Fibroblast of lung (primary cell): ENCODE measurements at regions not wholly inside any gene's neighbourhood (a gene's known extent, or its start where the extent isn't known, plus 50 kb on each side); places are given as distances from the start of the nearest gene placed in this dataset.

Experiments
- DNase-seq, 2 donors: peaks; one replicate each; pipeline versions ENCODE4 v3.0.0 to v3.0.0-alpha.2; 2010; ENCODE audit warnings: low read depth in 2 of 2
- H2AFZ ChIP-seq: 2 replicates; pipeline ENCODE4 v1.5.1; 2012; ENCODE audit warnings: low read length, control low read depth, inconsistent platforms
- H3K27ac ChIP-seq: 2 replicates; pipeline ENCODE4 v1.5.1; 2011; ENCODE audit warnings: low read length, control low read depth; ENCODE audit not compliant: insufficient read depth
- H3K27me3 ChIP-seq: 2 replicates; pipeline ENCODE4 v1.5.1; 2011; ENCODE audit warnings: mild to moderate bottlenecking, low read length; ENCODE audit not compliant: control insufficient read depth, insufficient read depth
- H3K36me3 ChIP-seq: 2 replicates; pipeline ENCODE4 v1.5.1; 2011; ENCODE audit warnings: low read length; ENCODE audit not compliant: control insufficient read depth, insufficient read depth
- H3K4me1 ChIP-seq: 2 replicates; pipeline ENCODE4 v1.5.1; 2011; ENCODE audit warnings: low read length; ENCODE audit not compliant: control insufficient read depth, insufficient read depth; ENCODE audit errors: extremely low read depth
- H3K4me2 ChIP-seq: 2 replicates; pipeline ENCODE4 v1.5.1; 2011; ENCODE audit warnings: low read length, control low read depth; ENCODE audit not compliant: insufficient read depth; ENCODE audit errors: extremely low read depth
- H3K4me3 ChIP-seq, 4 experiments: fragments of 200-600 bp in 1 of 4; sonication (generic) in 1 of 4; replicated peaks in 1 of 4; 2 replicates each; pipeline ENCODE4 v1.5.1; 2011 to 2016; ENCODE audit warnings: low read length in 4 of 4, low read depth in 3 of 4, mild to moderate bottlenecking in 3 of 4, control low read depth in 2 of 4, inconsistent platforms in 1 of 4, mixed read lengths in 1 of 4; ENCODE audit not compliant: insufficient read depth in 1 of 4; ENCODE audit errors: control extremely low read depth in 1 of 4
- H3K79me2 ChIP-seq: 2 replicates; pipeline ENCODE4 v1.5.1; 2012; ENCODE audit warnings: mild to moderate bottlenecking, low read length, inconsistent platforms; ENCODE audit not compliant: control insufficient read depth, insufficient read depth
- H3K9ac ChIP-seq: 2 replicates; pipeline ENCODE4 v1.5.1; 2011; ENCODE audit warnings: mild to moderate bottlenecking, low read length, control low read depth; ENCODE audit not compliant: insufficient read depth
- H3K9me3 ChIP-seq: 2 replicates; pipeline ENCODE4 v1.5.1; 2012; ENCODE audit warnings: low read depth, low read length; ENCODE audit not compliant: control insufficient read depth, insufficient read depth
- H4K20me1 ChIP-seq: 2 replicates; pipeline ENCODE4 v1.5.1; 2011; ENCODE audit warnings: low read length; ENCODE audit not compliant: control insufficient read depth, insufficient read depth; ENCODE audit errors: extremely low read depth
- EZH2 ChIP-seq: IDR thresholded peaks from 2 replicates; pipeline ENCODE4 v1.5.1; 2012; ENCODE audit warnings: low read length, control low read depth, mild to moderate bottlenecking; ENCODE audit errors: missing control alignments
- TF ChIP-seq, protein P1 (sequence below), 2 donors: IDR thresholded peaks in 1 of 2; conservative IDR thresholded peaks in 1 of 2; 1 replicate in 1 of 2; 2 replicates in 1 of 2; pipeline ENCODE4 v1.5.1; 2011 to 2012; ENCODE audit warnings: low read length in 2 of 2, control low read depth in 1 of 2, inconsistent platforms in 1 of 2, low read depth in 1 of 2, mild to moderate bottlenecking in 1 of 2

DNA sequence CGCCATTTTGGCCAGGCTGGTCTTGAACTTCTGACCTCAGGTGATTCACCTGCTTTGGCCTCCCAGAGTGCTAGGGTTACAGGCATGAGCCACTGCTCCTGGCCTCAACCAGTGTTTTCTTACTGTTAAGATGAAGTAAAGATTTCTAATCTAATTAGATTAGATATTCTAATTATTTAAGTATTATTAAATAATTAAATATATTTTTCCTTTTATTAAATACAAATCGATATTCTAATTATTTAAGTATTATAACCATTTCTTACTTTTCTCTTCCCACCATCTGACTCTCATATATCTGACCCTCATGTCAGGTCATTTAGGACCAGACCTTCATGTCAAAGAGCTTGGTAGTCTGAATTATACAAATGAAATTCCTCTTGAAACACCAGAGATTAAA lies 1291.9 kb upstream of the EPHA6 start:
- H3K4me3 ChIP-seq, result no peak overlapping the region
- no peak overlapping the region for H2AFZ ChIP-seq
- no peaks in the 10 kb centered on the region for H4K20me1 ChIP-seq
- H3K9ac ChIP-seq, result no peak overlapping the region
- H3K36me3 ChIP-seq, result no peaks in the 10 kb centered on the region
- H3K27me3 ChIP-seq, result no peaks in the 10 kb centered on the region
- no peaks in the 10 kb centered on the region for H3K79me2 ChIP-seq
- H3K27ac ChIP-seq, result no peak overlapping the region
- H3K4me1 ChIP-seq, result no peaks in the 10 kb centered on the region
- DNase-seq, result no peak
- TF ChIP-seq, protein P1, sequence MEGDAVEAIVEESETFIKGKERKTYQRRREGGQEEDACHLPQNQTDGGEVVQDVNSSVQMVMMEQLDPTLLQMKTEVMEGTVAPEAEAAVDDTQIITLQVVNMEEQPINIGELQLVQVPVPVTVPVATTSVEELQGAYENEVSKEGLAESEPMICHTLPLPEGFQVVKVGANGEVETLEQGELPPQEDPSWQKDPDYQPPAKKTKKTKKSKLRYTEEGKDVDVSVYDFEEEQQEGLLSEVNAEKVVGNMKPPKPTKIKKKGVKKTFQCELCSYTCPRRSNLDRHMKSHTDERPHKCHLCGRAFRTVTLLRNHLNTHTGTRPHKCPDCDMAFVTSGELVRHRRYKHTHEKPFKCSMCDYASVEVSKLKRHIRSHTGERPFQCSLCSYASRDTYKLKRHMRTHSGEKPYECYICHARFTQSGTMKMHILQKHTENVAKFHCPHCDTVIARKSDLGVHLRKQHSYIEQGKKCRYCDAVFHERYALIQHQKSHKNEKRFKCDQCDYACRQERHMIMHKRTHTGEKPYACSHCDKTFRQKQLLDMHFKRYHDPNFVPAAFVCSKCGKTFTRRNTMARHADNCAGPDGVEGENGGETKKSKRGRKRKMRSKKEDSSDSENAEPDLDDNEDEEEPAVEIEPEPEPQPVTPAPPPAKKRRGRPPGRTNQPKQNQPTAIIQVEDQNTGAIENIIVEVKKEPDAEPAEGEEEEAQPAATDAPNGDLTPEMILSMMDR (conservative IDR thresholded peaks at IDR 0.05 in 1 of 2, IDR thresholded peaks at IDR 0.05 in 1 of 2; ENCODE audit: low read depth in 1 of 2, low read length in 2 of 2), result no peak
- TF ChIP-seq EZH2, result no peak
- H3K4me2 ChIP-seq, result no peak overlapping the region
- no peaks in the 10 kb centered on the region for H3K9me3 ChIP-seq

DNA sequence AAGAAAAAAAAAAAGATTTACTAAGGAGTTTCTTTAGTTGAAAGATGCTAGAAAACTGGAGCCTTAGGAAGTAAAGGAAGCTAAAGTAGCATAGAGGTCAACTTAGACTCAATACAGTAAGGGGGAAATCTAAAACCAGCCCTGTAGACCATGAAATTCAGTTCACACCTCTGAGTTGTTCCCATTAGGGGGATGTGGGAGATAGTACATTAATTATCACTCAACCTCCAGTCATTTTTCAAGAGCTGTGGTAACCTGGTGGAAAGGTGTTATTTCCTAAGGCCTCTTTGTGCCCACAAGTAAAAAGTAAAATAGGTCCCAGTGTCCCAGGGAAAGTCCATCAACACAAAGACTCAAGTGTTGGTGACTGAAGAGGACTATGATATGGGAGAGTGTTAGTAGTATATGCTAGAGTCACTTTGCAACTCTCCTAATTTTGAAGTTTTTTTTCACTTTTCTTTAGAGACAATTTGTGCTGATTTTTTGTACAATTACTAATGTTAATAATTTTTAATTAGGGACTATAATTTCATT lies 1274.4 kb upstream of the EPHA6 start:
- Histone ChIP-seq H3K36me3 (no peaks in the 10 kb centered on the region), H3K4me3 (no peak overlapping the region), H3K4me2 (no peak overlapping the region), H3K9ac (no peak overlapping the region), H2AFZ (no peak overlapping the region), H3K79me2 (no peaks in the 10 kb centered on the region), H3K4me1 (no peaks in the 10 kb centered on the region), H3K27me3 (no peaks in the 10 kb centered on the region), H4K20me1 (no peaks in the 10 kb centered on the region), H3K9me3 (no peaks in the 10 kb centered on the region), H3K27ac (no peak overlapping the region)
- no peak for DNase-seq
- TF ChIP-seq, protein P1 (conservative IDR thresholded peaks at IDR 0.05 in 1 of 2, IDR thresholded peaks at IDR 0.05 in 1 of 2; ENCODE audit: low read depth in 1 of 2, low read length in 2 of 2), result no peak
- no peak for TF ChIP-seq EZH2

DNA sequence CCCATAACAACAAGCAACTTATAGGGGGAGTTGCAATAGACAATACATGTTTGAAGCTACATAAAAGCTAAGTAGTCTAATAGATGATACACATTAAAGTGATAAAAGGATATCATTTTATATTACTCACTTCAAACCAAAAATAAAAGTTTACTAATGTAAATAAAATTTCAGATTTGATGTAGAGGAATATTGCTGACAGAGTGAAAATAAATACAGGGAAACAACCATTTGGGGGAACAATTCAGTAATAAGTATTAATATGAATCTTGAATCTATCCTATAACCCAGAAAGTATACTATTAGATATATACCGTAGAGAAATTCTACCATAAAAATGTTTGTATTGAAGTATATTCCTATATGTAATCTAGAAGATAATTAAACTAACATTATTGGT lies 1248.9 kb upstream of the EPHA6 start:
- H3K9ac ChIP-seq, result no peak overlapping the region
- no peaks in the 10 kb centered on the region for H3K79me2 ChIP-seq
- TF ChIP-seq, protein P1 (conservative IDR thresholded peaks at IDR 0.05 in 1 of 2, IDR thresholded peaks at IDR 0.05 in 1 of 2; ENCODE audit: low read depth in 1 of 2, low read length in 2 of 2), result no peak
- no peak for TF ChIP-seq EZH2
- H3K27me3 ChIP-seq, result no peaks in the 10 kb centered on the region
- no peaks in the 10 kb centered on the region for H4K20me1 ChIP-seq
- no peak overlapping the region for H3K27ac ChIP-seq
- no peak for DNase-seq
- H3K4me2 ChIP-seq, result no peak overlapping the region
- H3K4me1 ChIP-seq, result no peaks in the 10 kb centered on the region
- H3K4me3 ChIP-seq, result no peak overlapping the region
- H3K9me3 ChIP-seq, result no peaks in the 10 kb centered on the region
- no peaks in the 10 kb centered on the region for H3K36me3 ChIP-seq
- H2AFZ ChIP-seq, result no peak overlapping the region
